SW 1271 (cell line): ENCODE measurements at regions not wholly inside any gene's neighbourhood (a gene's known extent, or its start where the extent isn't known, plus 50 kb on each side); places are given as distances from the start of the nearest gene placed in this dataset.

Experiments used
- DNase-seq, 2 experiments: peaks; one replicate each; lab custom pipeline; 2025; lab: John Stamatoyannopoulos, UW

- no peak for DNase-seq
These were observed 206.5 kb upstream of the CTAGE1 start for GRCh38 chr18:22624176-22624575.

DNA sequence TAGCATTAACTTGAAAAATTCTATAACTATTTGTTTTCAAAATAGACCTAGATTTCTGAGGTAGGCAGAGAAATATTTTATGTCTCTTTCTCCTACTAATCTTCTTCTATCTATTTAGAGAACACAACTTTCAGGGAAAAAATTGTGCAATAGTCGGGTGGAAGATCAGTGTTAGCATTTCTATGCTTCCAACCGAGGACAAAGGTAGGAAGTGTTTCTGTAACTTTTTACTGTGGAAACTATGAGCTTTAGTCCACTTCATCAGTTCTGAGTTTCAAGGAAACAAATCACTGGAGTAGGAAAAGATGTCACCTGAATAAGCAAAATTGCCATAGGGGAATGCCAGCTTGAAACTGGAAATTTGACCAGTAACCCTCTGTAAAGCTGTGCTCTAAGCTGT is 207.7 kb upstream of the CTAGE1 start:
- DNase-seq = no peak

DNA sequence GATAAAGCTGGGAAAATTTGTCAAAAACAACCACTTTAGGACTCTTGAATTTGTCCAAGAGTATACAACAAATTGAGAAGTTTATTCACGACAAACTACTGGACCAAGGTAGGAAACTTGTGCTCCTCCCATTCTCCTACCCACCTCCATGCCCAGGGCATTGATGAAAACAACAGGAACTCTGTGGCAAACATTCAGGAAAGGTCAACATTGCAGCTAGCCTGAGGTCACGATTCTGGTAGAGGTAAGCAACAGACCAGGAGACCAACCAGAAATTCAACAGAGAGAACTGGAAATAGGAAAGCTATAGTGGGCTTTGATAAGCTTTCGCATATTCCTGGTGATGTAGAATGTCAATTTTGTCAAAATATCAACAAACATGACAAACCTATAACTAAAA is 209.1 kb upstream of the CTAGE1 start:
- DNase-seq = no peak

DNA sequence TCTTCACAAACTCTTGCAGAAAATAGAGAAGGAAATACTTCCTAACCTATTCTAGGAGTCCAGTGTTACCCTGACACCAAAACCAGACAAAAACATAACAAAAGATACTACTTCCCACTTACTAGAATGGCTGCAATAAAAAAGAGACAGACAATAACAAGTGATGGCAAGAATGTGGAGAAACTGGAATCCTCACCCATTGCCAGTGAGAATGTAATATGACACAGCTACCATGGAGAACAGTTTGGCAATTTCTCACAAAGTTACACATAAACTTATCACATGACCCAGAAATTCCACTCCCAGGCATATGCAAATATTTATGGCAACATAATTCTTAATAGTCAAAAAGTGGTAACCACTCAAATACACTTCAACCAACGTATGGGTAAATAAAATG is 209.8 kb upstream of the CTAGE1 start:
- no peak for DNase-seq

DNA sequence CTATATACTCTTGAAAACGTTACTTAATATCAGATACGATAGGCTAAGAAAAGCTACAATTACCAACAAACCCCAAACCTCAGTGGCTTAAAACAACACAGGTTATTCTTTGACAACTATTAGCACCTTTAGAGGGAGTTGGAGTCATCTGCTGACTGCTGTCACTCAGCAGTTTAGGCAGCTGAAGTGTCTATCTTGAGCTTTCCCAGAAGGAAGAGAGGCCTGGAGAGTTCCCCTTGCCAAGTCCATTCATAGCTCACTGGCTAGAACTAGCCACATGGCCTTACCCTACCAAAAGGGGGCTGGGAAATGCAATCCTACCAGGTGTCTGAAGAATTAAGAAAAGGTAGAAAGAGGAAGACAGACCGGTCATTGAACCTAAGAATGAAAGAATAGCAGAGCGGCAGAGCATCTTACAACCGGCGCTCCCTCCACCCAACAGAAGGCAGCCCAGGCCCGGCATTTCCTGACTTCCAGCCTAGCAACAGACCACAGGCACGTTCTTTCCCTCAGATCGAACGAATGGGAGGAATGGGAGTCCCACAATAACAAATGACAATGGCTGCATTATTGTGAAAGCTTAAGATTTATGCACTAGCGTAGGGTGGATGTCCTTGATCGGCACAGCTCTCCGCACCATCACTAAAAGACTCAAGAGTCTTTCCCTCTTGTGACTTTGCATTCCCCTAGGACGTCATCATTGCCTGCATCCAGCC is 211.2 kb upstream of the CTAGE1 start:
- DNase-seq = no peak

- no peak for DNase-seq
These were observed 213.3 kb upstream of the CTAGE1 start for GRCh38 chr18:22630980-22631379.

DNA sequence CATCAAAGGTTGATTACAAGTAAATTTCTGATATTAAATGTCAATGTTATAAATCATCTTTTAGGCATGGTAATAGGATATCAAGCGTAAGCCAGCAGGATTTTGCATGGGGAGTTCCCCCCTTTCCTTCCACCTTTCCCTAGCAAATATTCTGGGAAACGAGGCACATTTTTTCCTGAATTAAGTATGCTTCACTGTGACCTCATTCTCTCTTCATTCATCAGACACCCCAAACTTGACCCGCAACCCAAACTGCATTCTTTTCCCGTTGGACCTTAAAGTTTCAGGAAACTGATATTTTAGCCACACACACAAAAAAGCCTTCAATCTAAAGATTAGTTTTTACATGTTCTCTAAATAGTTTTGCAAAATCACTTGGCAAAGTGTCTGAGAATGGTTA is 214.5 kb upstream of the CTAGE1 start:
- no peak for DNase-seq

DNA sequence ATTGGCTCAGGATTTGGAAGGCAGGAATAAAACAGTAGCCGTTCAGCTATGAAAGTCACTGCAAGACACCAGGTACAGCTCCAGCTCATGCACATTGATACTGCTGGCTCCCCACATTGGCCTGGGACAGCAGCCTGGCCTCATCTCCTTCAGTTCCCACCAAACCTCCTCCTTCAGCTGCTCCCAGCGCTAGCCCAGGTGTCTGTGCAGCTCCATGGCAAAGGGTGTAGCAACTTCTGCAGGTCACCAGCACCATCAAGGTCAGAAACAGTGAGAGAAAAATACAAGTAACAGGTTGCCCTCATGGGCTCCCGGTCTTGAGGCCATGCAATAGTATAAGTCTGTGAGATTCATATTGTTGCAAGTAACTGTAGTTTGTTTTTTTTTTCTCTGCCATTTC is 216.7 kb upstream of the CTAGE1 start:
- DNase-seq = no peak

DNA sequence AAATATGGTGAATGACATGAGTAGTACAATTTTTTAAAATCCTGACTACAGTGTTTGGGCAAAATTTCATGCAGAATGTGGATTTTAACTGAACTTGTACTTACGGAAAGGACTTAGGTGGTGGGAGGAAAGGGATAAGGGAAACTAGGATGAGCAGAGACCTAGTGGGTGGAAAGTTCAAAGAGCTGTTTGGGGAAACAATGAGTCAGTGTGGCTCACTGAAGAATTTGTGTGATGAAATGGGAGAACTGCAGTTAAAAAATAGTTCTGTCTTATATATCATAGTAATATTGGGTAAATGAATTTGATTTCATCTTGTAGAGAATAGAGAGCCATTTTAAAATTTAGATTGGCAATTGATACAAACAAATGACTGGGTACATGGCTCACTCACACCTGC is 220.1 kb upstream of the CTAGE1 start:
- no peak for DNase-seq

DNA sequence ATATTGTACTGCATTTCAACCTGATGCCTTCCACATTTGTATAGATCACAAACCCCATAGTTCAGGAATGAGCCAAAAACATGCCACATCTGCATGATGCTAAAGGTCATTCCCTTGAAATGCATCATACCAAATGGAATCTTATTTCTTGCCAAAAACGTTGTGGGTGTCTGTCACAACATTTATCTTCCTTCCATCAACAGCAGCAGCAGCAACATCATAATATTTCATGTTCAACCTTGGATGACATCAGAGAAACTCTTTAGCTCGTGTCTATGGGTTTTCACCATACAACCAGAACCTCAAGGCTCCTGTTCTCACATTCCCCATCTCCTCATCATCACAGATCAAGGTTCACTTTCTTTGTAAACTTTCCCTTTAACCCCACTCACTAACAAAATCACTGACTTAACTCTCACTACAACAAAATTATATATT is 221.3 kb upstream of the CTAGE1 start:
- peak; percentile 21 to 30 for DNase-seq

DNA sequence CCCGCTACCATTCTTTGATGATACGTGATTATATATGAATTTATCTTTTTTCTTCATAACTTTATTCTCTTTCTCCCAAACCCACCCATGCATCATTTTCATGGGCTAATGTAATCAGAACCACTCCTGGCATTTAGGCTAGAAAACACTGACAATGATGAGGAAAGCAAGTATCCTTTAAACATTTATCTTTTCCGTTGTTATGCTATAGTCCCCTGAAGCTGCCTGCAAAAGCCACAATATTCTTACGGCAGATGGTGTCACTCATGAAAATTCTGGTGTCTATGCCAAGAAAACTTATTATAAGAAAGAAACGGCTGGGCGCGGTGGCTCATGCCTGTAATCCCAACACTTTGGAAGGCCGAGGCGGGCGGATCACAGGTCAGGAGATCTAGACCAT is 221.8 kb upstream of the CTAGE1 start:
- DNase-seq = no peak

- DNase-seq = no peak
These were observed 222.6 kb upstream of the CTAGE1 start for GRCh38 chr18:22640281-22640842.

DNA sequence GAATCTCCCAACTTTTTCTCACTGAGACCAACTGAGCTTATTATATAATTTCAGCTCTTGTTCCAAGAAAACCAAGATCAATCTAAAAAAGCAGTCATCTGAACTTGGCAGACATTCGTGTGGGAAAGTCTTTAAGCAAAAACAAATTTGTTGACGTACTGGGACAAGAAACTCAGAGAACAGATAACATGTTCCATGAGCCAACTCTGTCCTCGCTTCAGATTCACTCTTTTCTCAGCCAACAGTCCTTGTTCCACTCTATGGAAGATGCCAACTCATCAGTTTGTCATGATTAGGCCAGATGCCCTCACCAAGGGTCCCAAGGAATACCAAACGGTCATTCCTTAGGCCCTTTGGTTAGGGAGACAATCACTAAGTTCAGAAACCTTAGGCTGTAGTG is 224.2 kb upstream of the CTAGE1 start:
- DNase-seq = no peak

DNA sequence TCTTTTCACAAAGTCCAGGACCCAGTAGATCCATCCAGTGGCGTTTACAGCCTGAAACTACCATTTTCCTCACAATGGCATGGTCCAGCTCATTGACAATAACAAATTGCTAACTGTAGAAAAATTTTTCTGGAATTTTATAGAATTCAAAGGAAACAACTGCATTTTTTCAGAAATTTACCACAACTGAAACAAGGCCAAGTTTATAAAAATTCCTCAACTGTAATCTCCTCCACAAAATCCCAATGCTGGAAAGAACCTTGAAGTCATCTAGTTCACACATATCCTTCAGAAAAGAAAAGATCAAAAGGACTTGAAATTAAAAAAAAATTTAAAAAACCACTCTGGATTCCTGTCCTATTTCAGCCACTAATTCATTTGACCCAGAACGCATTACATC is 226.0 kb upstream of the CTAGE1 start:
- DNase-seq = no peak

GRCh38 chr18:22650247-22650646 is 232.5 kb upstream of the CTAGE1 start:
- no peak for DNase-seq

GRCh38 chr18:22657619-22658018 is 239.9 kb upstream of the CTAGE1 start:
- DNase-seq = no peak

DNA sequence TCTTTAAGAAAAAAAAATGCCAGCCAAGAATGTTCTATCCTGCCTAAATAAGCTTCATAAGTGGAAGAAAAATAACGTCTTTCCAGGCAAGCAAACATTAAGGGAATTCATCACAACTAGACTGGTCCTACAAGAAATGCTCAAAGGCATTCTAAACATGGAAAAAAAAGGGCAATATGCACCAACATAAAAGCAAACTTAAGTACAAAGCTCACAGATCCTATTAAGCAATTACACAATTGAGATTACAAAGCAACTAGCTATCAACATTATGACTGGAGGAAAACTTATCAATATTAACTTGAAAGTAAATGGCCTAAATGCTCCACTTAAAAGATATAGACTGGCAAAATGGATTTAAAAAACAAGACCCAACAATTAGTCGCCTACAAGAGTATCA is 240.6 kb upstream of the CTAGE1 start:
- DNase-seq = no peak

GRCh38 chr18:22663378-22663777 is 245.7 kb upstream of the CTAGE1 start:
- DNase-seq = no peak

- no peak for DNase-seq
These were observed 248.8 kb upstream of the CTAGE1 start for GRCh38 chr18:22666411-22666940.

GRCh38 chr18:22667156-22667555 is 249.4 kb upstream of the CTAGE1 start:
- DNase-seq = no peak

DNA sequence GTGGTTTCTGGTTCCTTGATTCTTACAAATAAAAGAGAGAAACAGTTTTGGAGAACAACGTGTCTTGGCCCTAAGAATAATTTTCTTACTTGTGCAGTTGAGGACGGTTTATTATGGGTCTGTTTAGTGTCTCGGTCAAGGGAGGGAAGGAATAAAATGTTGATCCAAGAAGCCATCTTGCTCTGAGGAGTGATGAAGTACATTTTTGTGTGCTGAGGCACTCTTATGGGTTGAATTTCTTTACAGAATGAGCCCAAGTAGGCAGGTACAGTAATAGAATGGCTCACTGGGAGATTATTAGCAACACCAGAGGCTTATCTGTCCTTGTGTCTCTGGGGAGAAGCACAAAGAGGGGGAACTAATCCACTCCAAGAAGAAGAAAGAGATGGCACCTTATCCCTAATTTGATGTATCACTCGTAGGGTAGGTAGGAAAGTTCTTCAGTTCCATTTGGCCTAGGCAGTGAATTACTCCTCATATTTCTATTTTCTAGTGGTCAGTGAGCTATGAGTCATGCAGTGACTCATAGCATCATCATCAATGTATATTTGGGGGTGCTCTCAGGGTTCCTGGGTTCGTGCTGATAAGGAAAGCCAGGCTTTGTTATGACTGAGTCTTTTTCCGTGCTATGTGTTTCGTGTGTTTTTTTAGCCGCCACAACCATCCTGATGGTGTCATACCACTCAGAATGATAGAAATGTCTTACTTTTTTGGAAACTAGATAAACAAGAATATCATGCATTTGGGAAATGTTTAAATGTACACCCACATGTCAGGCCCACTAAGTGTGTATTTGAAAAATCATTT is 250.1 kb upstream of the CTAGE1 start:
- peak; percentile 3 to 66 for DNase-seq

DNA sequence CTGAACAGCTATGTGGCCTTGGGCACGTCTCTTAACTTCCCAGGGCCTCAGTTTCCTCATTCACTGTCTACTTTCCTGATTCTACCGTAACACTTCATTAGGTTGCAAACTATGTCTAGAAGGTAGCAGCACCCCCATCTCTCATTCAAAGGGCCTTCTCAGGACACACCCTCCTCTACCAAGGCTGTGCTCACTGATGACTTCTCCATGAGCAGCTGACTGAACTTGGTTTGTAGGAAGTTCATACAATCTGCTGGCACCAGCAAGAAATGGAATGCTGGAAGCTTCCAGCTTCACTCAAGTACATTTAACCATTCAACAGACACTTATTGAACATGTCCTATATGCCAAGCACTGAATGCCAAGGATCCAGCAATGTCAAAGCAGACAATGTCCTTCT is 250.8 kb upstream of the CTAGE1 start:
- no peak for DNase-seq

DNA sequence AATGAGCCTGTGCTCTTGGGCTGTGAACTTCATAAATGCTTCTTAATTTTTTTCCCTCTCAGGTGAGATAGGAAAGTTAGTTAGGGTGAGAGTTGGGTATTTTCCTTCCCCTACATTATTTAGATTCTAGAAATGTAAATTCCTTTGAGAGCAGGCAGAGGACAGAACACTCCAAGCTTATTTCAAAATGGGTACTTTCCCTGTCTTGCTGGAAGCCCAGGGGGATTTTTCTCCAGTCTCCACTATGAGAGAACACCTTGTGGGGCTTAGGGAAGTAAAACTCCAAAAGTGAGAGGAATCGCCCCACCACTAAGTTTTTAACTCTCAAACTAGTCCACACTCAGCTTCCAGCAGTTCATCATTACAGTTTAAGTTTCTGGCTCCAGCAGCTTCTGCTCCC is 253.2 kb upstream of the CTAGE1 start:
- DNase-seq = no peak
